Epithelial cell of proximal tubule (primary cell): ENCODE measurements at regions not wholly inside any gene's neighbourhood (a gene's known extent, or its start where the extent isn't known, plus 50 kb on each side); places are given as distances from the start of the nearest gene placed in this dataset.

ENCODE experiments used
- DNase-seq: peaks from one replicate; pipeline ENCODE4 v3.0.0-alpha.2; 2011; ENCODE audit warnings: low read depth
- H3K4me3 ChIP-seq: 2 replicates; pipeline ENCODE4 v1.5.1; 2011; ENCODE audit warnings: low read depth, mild to moderate bottlenecking, low read length
- TF ChIP-seq, protein P1 (sequence below): conservative IDR thresholded peaks from 2 replicates; pipeline ENCODE4 v1.5.1; 2012; ENCODE audit warnings: low read depth, mild to moderate bottlenecking, low read length

DNA sequence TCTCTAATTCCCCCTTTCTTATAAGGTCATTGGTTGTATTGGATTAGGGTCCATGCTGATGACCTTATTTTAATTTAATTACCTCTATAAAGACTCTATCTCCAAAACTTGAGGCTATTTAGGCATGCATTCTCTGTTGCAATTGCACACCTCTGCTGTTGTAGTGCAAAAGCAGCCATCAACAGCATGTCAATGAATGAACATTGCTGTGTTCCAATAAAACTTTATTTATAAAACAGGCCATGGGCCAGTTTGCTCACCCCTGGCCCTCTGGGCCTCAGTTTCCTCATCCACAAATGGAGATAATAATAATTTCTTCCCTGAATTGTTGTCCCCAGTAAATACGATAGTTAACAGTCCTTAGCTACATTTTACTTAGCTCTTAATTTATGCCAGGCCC, 100.4 kb upstream of the USP24 start:
- H3K4me3 ChIP-seq: no peak overlapping the region
- TF ChIP-seq, protein P1, sequence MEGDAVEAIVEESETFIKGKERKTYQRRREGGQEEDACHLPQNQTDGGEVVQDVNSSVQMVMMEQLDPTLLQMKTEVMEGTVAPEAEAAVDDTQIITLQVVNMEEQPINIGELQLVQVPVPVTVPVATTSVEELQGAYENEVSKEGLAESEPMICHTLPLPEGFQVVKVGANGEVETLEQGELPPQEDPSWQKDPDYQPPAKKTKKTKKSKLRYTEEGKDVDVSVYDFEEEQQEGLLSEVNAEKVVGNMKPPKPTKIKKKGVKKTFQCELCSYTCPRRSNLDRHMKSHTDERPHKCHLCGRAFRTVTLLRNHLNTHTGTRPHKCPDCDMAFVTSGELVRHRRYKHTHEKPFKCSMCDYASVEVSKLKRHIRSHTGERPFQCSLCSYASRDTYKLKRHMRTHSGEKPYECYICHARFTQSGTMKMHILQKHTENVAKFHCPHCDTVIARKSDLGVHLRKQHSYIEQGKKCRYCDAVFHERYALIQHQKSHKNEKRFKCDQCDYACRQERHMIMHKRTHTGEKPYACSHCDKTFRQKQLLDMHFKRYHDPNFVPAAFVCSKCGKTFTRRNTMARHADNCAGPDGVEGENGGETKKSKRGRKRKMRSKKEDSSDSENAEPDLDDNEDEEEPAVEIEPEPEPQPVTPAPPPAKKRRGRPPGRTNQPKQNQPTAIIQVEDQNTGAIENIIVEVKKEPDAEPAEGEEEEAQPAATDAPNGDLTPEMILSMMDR: no peak
- no peak for DNase-seq

DNA sequence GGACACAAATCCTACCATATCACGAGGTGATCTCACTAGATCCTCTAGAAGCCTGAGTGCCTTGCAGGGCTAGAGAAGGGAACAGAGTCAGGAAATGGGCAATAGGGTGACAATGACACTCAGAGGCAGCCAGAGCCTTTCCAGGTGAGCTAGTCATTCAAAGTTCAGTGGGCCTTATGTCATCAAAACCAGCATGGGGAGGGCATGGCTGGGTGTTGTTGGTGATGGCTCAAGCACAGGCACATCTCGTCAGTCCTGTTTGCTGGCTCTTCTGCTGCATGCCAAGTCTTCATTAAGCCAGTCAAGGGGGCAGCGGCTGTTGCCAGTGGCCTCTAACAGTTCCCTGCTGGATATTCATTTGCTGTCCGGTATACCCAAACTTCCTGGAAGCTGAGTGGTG, 99.6 kb upstream of the USP24 start:
- TF ChIP-seq, protein P1: no peak
- no peak for DNase-seq
- H3K4me3 ChIP-seq: no peak overlapping the region

DNA sequence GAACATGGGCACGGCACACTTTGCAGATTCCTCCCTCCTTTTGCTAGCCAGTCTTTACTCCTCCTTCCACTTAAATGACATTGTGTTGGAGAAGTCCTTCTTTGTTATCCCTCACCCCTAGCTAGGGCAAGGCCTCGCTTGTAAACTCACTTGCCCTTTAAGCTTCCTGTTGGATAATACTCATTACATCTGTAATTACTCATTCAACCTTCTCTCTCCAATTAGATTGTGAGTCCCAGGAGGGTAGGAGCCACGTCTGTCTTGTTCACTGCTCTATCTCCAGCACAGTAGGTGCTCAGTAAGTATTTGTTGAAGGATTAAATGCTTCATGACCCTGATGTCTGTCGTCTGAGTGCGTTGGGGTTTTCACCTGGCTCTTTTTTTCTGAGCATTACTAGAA, 98.7 kb upstream of the USP24 start:
- TF ChIP-seq, protein P1: no peak
- H3K4me3 ChIP-seq: no peak overlapping the region
- DNase-seq: no peak

GRCh38 chr1:55311979-55312378, 96.8 kb upstream of the USP24 start:
- no peak for DNase-seq
- H3K4me3 ChIP-seq: no peak overlapping the region
- TF ChIP-seq, protein P1: no peak

- no peak overlapping the region for H3K4me3 ChIP-seq
- no peak for DNase-seq
- TF ChIP-seq, protein P1: no peak
Measured at GRCh38 chr1:55311057-55311641, 96.0 kb upstream of the USP24 start.

GRCh38 chr1:55310505-55310971, 95.4 kb upstream of the USP24 start:
- TF ChIP-seq, protein P1: no peak
- DNase-seq: peak; percentile 42
- no peak overlapping the region for H3K4me3 ChIP-seq

DNA sequence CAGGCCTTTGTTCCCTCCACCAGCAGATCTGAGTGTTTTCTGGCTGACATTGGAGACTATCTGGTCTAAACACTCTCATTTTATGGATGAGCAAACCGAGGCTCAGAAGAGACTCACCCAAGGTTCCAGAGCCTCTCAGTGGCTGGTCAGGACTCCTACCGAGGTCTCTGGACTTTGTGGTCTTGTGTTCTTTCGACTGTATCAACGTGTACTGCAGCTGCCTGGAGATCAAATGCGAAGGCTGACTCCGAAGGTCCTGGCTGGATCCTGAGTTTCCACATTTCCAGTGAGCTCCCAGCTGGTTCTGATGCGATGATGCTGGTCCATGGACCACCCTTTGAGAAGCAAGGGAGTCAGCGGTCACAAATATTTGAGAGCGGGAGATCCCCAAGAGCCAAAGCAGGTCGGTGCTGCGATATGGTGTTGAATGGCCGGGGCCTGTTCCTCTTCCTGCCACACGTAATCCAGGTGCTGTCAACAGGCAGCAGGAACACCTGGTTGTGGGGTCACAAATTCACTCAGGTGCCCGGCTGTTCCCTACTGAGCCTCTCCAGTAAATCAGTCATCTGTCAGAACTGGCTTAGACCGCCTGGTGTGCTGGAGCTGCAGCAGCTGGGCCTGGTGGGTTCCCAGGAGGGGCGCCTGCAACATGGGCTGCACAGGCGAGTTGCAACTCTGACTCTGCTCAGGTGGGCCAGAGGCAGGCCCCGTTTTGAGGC, 94.8 kb upstream of the USP24 start:
- TF ChIP-seq, protein P1: no peak

More for the DNA sequence above, 94.8 kb upstream of the USP24 start:
- H3K4me3 ChIP-seq: no peak overlapping the region
- no peak for DNase-seq
